ENCODE measurements at regions not wholly inside any gene's neighbourhood (a gene's known extent, or its start where the extent isn't known, plus 50 kb on each side); places are given as distances from the start of the nearest gene placed in this dataset.
A peak's percentile ranks its signal among the peaks of the same experiment; 100 is the strongest.

DNA sequence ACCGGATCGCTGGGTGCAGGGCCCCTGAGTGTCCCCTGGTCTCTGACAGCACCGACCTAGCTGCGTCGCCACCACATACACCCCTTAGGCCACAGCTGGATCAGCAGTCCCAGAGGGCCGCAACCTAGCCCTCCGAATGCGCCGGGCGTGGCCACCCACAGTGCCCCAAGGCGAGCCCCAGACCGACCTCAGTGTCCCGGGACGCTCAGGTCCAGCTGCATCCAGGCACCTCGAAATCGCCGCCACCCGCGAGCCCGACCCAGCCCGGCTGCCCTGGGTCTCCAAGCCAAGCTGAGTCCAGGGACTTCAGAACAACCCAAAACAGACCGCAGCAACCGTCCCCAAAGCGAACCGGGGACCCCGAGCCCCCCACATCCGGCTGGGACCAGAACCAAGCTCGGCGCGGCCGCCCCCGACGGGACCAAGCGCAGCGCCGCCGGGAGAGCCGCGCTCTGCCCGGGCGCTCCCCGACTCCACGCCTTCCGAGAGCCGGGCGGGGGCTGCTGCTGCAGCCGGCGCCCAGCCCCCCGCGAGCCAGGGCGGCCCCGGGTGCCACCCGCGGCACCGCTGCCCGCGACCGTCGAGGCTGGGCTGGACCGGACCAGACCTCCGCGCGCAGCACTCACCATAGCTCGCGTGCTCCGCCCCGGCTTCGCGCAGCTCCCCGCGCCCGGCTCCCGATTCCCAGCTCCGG, 54.6 kb upstream of the ECE1 start:
- Histone ChIP-seq H3K4me3 (ENCODE audit: low read depth in 1 of 2, low read length in 2 of 2) (peak overlapping the region; percentile 79 to 85), H3K27me3 (ENCODE audit: control insufficient read depth in 1 of 2, insufficient read depth in 2 of 2, low read length in 2 of 2) (no peaks in the 10 kb centered on the region), H3K27ac (ENCODE audit: low read depth, low read length) (peak overlapping the region; percentile 88), H3K4me1 (ENCODE audit: insufficient read depth, low read length) (peaks cover 52% of the 10 kb centered on the region), H3K9me3 (ENCODE audit: low read length) (no peaks in the 10 kb centered on the region), H3K36me3 (ENCODE audit: insufficient read depth, low read length) (no peaks in the 10 kb centered on the region), H3K9ac (ENCODE audit: low read length) (peak overlapping the region; percentile 78)

DNA sequence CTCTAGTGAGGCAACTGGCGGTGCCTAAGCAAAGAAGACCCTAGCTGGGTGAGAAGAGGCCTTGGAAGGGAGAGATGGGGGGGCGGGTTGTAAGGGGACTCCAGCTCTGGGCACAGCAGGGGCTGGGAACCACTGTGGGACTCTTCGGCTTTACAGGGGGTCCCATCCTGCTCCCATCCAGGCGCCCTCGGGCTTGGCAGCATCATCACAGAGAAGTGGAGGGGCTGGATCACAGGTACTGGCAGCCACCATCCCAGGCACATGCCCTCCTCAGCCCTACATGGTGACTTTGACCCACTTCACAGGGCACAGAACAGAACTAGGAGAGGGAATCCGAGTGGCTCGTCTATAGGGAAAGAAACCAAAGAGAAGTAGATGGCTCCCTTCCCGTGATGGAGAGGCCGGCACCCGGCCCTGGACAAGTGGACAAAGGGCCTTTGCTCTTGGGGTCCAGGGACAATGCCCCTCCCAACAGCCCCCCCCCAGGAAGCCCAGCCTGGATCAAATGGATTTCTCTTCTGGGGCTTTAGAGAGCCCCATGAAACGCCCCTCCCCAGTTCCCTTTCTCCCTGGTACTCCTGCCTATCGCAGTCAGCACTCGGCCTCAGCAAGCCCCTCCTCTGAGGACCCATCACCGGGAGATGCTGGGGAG, 54.0 kb upstream of the ECE1 start:
- H3K4me3 ChIP-seq (ENCODE audit: low read depth in 1 of 2, low read length in 2 of 2) = peak overlapping the region; percentile 79 to 85
- H3K9ac ChIP-seq (ENCODE audit: low read length) = peak overlapping the region; percentile 78
- peak overlapping the region; percentile 88 for H3K27ac ChIP-seq (ENCODE audit: low read depth, low read length)
- H3K4me1 ChIP-seq (ENCODE audit: insufficient read depth, low read length) = peaks cover 59% of the 10 kb centered on the region
- no peaks in the 10 kb centered on the region for H3K36me3 ChIP-seq (ENCODE audit: insufficient read depth, low read length)
- H3K27me3 ChIP-seq (ENCODE audit: control insufficient read depth in 1 of 2, insufficient read depth in 2 of 2, low read length in 2 of 2) = no peaks in the 10 kb centered on the region
- H3K9me3 ChIP-seq (ENCODE audit: low read length) = no peaks in the 10 kb centered on the region

DNA sequence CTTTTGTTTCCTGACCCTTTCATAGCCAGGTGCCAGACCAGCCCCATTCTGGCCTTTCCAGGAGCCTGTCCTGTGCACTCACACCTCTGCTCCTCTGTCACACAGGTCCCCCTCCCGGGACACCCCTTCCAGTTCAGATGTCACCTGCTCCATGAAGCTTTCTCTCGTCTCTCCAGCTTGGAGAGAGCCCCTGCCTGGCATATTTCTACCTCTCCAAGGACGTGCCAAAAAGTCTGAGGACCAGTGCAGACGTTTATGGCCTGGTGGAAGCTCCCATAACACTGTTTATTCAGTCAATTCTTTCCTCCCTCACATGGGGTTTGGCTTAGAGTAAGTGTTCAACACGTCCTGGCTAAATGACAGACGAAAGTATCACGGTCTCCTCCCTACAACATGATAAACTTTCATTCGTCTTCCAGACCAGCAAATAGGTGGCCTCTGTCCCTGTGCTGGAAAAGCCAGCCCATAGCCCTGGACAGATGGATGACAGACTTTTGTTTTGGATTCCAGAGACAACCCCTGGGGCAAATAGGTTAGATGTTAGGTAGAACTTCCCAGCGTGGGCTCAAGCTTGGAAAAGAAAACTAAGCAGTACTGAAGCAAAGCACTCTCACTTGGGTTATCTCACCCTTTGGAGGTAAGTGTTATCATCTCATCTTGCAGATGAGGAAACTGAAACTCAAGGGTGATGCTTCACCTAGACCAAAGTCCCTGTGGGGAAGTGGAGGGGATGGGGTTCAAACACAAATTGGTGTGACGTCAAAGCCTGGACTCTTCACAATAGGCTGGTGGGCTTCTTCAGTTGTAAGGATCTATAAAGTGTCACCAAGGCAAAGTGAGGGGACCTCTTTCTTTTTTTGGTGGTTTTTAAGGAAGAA, 52.9 kb upstream of the ECE1 start:
- no peaks in the 10 kb centered on the region for H3K36me3 ChIP-seq (ENCODE audit: insufficient read depth, low read length)
- H3K4me1 ChIP-seq (ENCODE audit: insufficient read depth, low read length) = peaks cover 69% of the 10 kb centered on the region
- H3K9me3 ChIP-seq (ENCODE audit: low read length) = no peaks in the 10 kb centered on the region
- H3K9ac ChIP-seq (ENCODE audit: low read length) = peak overlapping the region; percentile 78
- peak overlapping the region; percentile 88 for H3K27ac ChIP-seq (ENCODE audit: low read depth, low read length)
- no peaks in the 10 kb centered on the region for H3K27me3 ChIP-seq (ENCODE audit: control insufficient read depth in 1 of 2, insufficient read depth in 2 of 2, low read length in 2 of 2)
- H3K4me3 ChIP-seq (ENCODE audit: low read depth in 1 of 2, low read length in 2 of 2) = peak overlapping the region in 1 of 2 donors; percentile 79

DNA sequence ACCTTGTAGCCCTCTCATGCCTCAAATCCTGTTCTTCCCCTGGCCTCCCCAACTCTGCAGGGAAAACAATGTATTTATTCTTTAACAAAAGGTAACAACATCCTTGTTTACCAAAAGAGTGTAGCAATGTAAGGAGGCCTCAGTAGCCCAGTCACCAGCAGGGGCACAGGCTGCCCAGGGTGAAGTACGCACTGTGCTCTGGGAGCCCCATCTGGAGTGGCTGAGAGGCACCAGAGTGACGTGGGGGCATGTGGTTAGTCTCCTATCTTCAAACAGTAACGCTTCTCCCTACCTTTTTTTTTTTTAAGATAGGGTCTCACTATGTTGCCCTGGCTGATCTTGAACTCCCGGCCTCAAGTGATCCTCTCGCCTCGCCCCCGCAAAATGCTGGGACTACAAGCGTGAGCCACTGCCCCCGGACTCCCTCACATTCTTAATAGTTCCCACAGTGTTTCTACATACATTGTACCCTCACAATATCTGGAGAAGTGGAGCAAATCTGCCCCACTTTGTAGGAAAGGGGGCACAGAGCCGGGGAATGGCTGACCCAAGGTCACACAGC, 51.3 kb upstream of the ECE1 start:
- Histone ChIP-seq H3K27me3 (ENCODE audit: control insufficient read depth in 1 of 2, insufficient read depth in 2 of 2, low read length in 2 of 2) (no peaks in the 10 kb centered on the region), H3K4me3 (ENCODE audit: low read depth in 1 of 2, low read length in 2 of 2) (peak overlapping the region in 1 of 2 donors; percentile 79), H3K4me1 (ENCODE audit: insufficient read depth, low read length) (peaks cover 76% of the 10 kb centered on the region), H3K36me3 (ENCODE audit: insufficient read depth, low read length) (no peaks in the 10 kb centered on the region), H3K27ac (ENCODE audit: low read depth, low read length) (peak overlapping the region; percentile 88), H3K9me3 (ENCODE audit: low read length) (no peaks in the 10 kb centered on the region), H3K9ac (ENCODE audit: low read length) (peak overlapping the region; percentile 66)

DNA sequence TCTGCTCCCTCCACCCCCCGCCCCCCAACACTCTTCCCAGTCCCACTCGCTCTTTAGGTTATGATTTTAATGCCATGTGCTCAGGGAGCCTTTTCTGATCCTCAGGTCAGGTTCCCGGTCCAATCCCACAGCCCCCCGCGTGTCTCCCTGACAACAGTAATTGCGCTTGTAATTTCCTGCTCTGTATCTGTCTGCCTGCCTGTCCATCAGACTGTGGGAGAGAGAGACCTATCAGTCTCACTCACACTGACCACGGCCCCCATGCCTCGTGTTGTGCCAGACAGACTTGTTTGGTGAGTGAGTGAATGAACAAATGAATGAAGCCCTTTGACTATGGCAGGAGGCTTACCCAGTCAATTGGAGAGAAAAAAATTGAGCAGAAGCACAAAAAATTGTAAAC, 50.8 kb upstream of the ECE1 start:
- H3K27me3 ChIP-seq (ENCODE audit: control insufficient read depth in 1 of 2, insufficient read depth in 2 of 2, low read length in 2 of 2) = no peaks in the 10 kb centered on the region
- H3K4me1 ChIP-seq (ENCODE audit: insufficient read depth, low read length) = peaks cover 77% of the 10 kb centered on the region
- no peaks in the 10 kb centered on the region for H3K9me3 ChIP-seq (ENCODE audit: low read length)
- H3K36me3 ChIP-seq (ENCODE audit: insufficient read depth, low read length) = no peaks in the 10 kb centered on the region
- H3K27ac ChIP-seq (ENCODE audit: low read depth, low read length) = peak overlapping the region; percentile 88
- H3K9ac ChIP-seq (ENCODE audit: low read length) = peak overlapping the region; percentile 35
- H3K4me3 ChIP-seq (ENCODE audit: low read depth in 1 of 2, low read length in 2 of 2) = peak overlapping the region in 1 of 2 donors; percentile 8

DNA sequence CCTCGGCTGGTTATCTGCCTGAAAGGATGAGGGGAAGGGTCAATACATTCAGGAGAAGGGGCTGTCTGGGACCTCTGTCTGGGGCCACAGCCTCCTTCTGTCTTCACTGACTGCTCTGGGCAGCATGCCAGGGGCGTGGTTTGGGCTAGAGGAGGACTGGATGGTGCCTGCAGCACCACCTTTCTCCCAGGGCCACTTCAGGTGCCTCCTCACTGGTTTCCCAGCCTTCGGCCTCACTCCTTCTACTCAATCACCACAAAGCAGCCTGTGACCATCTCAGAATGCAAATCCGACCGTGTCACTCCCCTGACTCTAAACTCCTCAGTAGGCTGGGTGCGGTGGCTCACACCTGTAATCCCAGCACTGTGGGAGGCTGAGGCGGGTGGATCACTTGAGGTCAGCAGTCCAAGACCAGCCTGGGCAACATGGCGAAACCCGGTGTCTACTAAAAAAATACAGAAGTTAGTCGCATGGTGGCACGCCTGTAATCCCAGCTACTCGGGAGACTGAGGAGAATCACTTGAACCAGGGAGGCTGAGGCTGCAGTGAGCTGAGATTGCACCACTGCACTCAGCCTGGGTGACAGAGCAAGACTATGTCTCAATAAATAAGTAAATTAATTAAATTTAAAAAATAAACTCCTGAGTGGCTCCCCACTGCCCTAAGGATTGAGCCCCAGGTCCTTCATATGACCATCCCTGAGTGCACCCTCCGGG, 50.1 kb upstream of the ECE1 start:
- peak overlapping the region; percentile 65 for H3K27ac ChIP-seq (ENCODE audit: low read depth, low read length)
- no peaks in the 10 kb centered on the region for H3K9me3 ChIP-seq (ENCODE audit: low read length)
- H3K27me3 ChIP-seq (ENCODE audit: control insufficient read depth in 1 of 2, insufficient read depth in 2 of 2, low read length in 2 of 2) = no peaks in the 10 kb centered on the region
- H3K9ac ChIP-seq (ENCODE audit: low read length) = no peak overlapping the region
- H3K4me1 ChIP-seq (ENCODE audit: insufficient read depth, low read length) = peaks cover 84% of the 10 kb centered on the region
- no peak overlapping the region for H3K4me3 ChIP-seq (ENCODE audit: low read depth in 1 of 2, low read length in 2 of 2)
- no peaks in the 10 kb centered on the region for H3K36me3 ChIP-seq (ENCODE audit: insufficient read depth, low read length)

Measured in muscle layer of colon (tissue), 2 donors.